Skeletal muscle satellite cell (primary cell): ENCODE measurements at regions not wholly inside any gene's neighbourhood (a gene's known extent, or its start where the extent isn't known, plus 50 kb on each side); places are given as distances from the start of the nearest gene placed in this dataset.
"Not testable (repeated sequence)": the region's sequence is repeated elsewhere in the genome, so short reads cannot be mapped to it uniquely, and the experiment has no call there.

Experiments used
- H3K27me3 ChIP-seq: 2 replicates; pipeline ENCODE4 v1.7.0; 2013; ENCODE audit warnings: low read length; ENCODE audit not compliant: control insufficient read depth, insufficient read depth
- H3K36me3 ChIP-seq: 2 replicates; pipeline ENCODE4 v1.7.0; 2013; ENCODE audit warnings: mild to moderate bottlenecking, control low read depth, low read length; ENCODE audit not compliant: insufficient read depth
- H3K4me1 ChIP-seq: 2 replicates; pipeline ENCODE4 v1.7.0; 2013; ENCODE audit warnings: low read length; ENCODE audit not compliant: control insufficient read depth, insufficient read depth
- H3K4me2 ChIP-seq: 2 replicates; pipeline ENCODE4 v1.7.0; 2013; ENCODE audit warnings: mild to moderate bottlenecking, low read length
- H3K4me3 ChIP-seq: 2 replicates; pipeline ENCODE4 v1.7.0; 2013; ENCODE audit warnings: low read length
- H3K9ac ChIP-seq: 2 replicates; pipeline ENCODE4 v1.7.0; 2013; ENCODE audit warnings: mild to moderate bottlenecking, low read depth, low read length, moderate library complexity
- H3K9me3 ChIP-seq: replicated peaks from 2 replicates; pipeline ENCODE4 v1.7.0; 2013; ENCODE audit warnings: mild to moderate bottlenecking, control low read depth, low read length

GRCh38 chr12:67890726-67891258, 98.5 kb upstream of the IFNG-AS1 start:
- H3K27me3 ChIP-seq: no peaks in the 10 kb centered on the region
- no peaks in the 10 kb centered on the region for H3K9me3 ChIP-seq
- H3K4me3 ChIP-seq: no peak overlapping the region
- peaks cover 4% of the 10 kb centered on the region for H3K4me1 ChIP-seq
- H3K9ac ChIP-seq: no peak overlapping the region
- H3K4me2 ChIP-seq: no peak overlapping the region
- H3K36me3 ChIP-seq: no peaks in the 10 kb centered on the region

DNA sequence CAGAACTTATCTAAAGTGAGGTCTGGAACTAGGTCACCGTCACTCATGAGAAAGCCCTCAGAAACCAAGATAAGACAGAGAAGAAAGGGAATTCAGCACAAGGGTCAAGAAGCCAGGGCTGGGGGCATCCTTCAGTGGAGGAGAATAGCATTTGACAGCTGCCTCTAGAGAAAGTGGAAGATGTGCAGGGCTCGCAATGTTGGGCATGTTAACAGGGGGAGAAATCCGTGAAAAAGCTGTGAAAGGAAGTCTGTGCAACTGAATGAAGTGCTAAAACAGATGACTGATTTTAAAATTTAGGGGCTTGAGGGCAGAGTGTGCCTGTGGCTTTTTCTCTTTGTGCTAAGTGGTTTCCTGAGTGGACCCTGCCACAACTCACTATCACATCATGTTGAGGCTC, 97.7 kb upstream of the IFNG-AS1 start:
- H3K9me3 ChIP-seq: no peaks in the 10 kb centered on the region
- no peak overlapping the region for H3K4me2 ChIP-seq
- peaks cover 4% of the 10 kb centered on the region for H3K4me1 ChIP-seq
- no peaks in the 10 kb centered on the region for H3K27me3 ChIP-seq
- H3K4me3 ChIP-seq: no peak overlapping the region
- H3K9ac ChIP-seq: no peak overlapping the region
- no peaks in the 10 kb centered on the region for H3K36me3 ChIP-seq

DNA sequence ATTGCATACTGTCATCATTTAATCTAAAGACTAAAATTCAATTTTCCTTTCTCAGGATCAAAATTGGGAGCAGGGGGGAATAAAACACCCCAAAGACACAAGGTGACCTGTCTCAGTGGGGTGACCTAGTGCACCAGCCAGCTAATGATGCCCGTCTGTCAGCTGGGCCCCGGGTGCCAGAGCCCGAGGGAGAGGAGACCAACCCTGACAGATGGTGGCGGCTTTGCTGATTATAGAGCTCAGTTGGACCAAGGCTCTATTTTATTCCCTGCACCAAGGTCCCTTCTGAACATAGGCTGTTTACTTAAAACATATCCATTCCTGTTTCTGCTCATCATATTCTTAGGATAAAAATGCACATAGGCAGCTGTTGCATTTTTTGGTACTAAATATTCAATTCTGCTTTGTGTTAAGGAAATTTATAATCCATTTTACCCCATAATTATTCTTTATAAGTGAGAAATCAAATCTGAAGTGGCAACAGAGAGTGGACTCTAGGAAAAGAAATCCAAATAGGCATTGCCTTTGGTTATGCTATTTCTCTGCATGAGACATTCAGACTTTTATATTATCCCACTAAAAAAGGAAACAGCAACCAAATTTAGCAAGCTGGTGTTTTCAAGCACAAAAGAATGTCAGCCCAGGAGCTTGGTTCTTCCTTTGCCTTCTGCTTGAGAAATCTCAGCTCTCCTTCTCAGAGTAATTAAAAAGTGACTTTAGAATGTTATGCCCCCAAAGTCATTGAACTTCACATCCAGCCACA, 96.8 kb upstream of the IFNG-AS1 start:
- no peak overlapping the region for H3K4me2 ChIP-seq
- H3K9me3 ChIP-seq: no peaks in the 10 kb centered on the region
- no peak overlapping the region for H3K9ac ChIP-seq

GRCh38 chr12:67893022-67893580, 96.1 kb upstream of the IFNG-AS1 start:
- no peaks in the 10 kb centered on the region for H3K9me3 ChIP-seq
- H3K9ac ChIP-seq: no peak overlapping the region
- no peaks in the 10 kb centered on the region for H3K27me3 ChIP-seq
- no peak overlapping the region for H3K4me2 ChIP-seq
- no peak overlapping the region for H3K4me3 ChIP-seq
- no peaks in the 10 kb centered on the region for H3K36me3 ChIP-seq
- peaks cover 4% of the 10 kb centered on the region for H3K4me1 ChIP-seq

More for the DNA sequence above, 96.8 kb upstream of the IFNG-AS1 start:
- Histone ChIP-seq H3K4me3 (no peak overlapping the region), H3K27me3 (no peaks in the 10 kb centered on the region), H3K36me3 (no peaks in the 10 kb centered on the region), H3K4me1 (peaks cover 4% of the 10 kb centered on the region)

GRCh38 chr12:67900418-67900817, 88.8 kb upstream of the IFNG-AS1 start:
- H3K4me2 ChIP-seq, H3K9me3 ChIP-seq, H3K4me1 ChIP-seq: not testable (repeated sequence)

GRCh38 chr12:67909091-67909531, 80.1 kb upstream of the IFNG-AS1 start:
- no peaks in the 10 kb centered on the region for H3K36me3 ChIP-seq
- no peak overlapping the region for H3K4me3 ChIP-seq
- H3K9ac ChIP-seq: peak overlapping the region; percentile 75

More at GRCh38 chr12:67900418-67900817, 88.8 kb upstream of the IFNG-AS1 start:
- not testable (repeated sequence) for H3K9ac ChIP-seq, H3K36me3 ChIP-seq, H3K27me3 ChIP-seq, H3K4me3 ChIP-seq

GRCh38 chr12:67909681-67910080, 79.6 kb upstream of the IFNG-AS1 start:
- Histone ChIP-seq H3K27me3 (no peaks in the 10 kb centered on the region), H3K4me3 (no peak overlapping the region), H3K9me3 (no peaks in the 10 kb centered on the region), H3K4me1 (peaks cover 30% of the 10 kb centered on the region), H3K36me3 (no peaks in the 10 kb centered on the region), H3K4me2 (peak overlapping the region; percentile 31), H3K9ac (peak overlapping the region; percentile 75)

More at GRCh38 chr12:67909091-67909531, 80.1 kb upstream of the IFNG-AS1 start:
- peaks cover 30% of the 10 kb centered on the region for H3K4me1 ChIP-seq
- peak overlapping the region; percentile 6 for H3K4me2 ChIP-seq
- no peaks in the 10 kb centered on the region for H3K27me3 ChIP-seq
- H3K9me3 ChIP-seq: no peaks in the 10 kb centered on the region

DNA sequence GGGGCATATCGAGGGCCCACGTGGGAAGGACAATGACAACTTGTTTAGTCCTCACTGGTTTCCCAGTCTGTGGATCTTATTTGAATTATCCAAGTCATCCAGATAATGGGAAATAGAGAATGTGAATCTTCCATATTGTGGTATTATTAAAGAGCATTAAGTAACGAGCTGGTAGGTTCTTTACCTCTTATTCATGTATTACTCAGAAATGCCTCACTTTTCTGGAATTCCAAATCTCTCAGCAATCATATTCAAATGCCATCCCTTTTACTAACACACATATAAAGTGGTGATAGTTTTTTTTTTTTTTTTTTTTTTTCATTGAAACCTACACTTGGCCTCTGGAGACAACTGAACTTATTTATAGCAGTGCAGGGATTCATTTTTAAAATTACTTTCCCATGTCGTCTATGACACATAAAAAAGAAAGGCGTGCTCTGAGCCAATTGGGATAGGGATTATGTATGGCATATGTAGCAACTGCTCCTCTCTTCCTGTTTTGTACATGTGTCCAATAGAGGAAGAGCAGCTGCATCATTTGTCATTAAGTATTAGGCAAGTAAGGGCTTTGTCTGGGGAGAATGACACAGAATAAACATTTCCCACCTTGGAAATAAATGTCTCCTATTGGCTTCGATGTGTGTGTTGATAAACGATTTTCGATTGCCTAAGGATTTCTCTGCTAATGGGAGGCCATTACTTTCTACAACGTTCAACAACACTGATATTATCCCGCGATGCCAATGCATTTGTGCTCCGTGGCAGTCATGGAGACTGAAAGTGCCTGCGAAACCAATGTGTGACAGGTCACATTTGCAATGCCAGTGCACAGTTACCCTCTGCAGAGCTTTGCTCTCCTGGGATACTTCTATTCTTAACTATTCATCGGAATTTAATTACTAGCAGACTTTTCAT, 78.6 kb upstream of the IFNG-AS1 start:
- peaks cover 30% of the 10 kb centered on the region for H3K4me1 ChIP-seq
- H3K27me3 ChIP-seq: no peaks in the 10 kb centered on the region
- H3K9ac ChIP-seq: peak overlapping the region; percentile 75
- H3K9me3 ChIP-seq: no peaks in the 10 kb centered on the region
- H3K4me3 ChIP-seq: peak overlapping the region; percentile 35
- H3K36me3 ChIP-seq: no peaks in the 10 kb centered on the region
- peak overlapping the region; percentile 59 for H3K4me2 ChIP-seq

- Histone ChIP-seq H3K4me1 (peaks cover 30% of the 10 kb centered on the region), H3K9ac (peak overlapping the region; percentile 68), H3K9me3 (no peaks in the 10 kb centered on the region), H3K27me3 (no peaks in the 10 kb centered on the region), H3K4me2 (peak overlapping the region; percentile 59), H3K36me3 (no peaks in the 10 kb centered on the region), H3K4me3 (peak overlapping the region; percentile 35)
These were observed 78.0 kb upstream of the IFNG-AS1 start for GRCh38 chr12:67911275-67911600.

DNA sequence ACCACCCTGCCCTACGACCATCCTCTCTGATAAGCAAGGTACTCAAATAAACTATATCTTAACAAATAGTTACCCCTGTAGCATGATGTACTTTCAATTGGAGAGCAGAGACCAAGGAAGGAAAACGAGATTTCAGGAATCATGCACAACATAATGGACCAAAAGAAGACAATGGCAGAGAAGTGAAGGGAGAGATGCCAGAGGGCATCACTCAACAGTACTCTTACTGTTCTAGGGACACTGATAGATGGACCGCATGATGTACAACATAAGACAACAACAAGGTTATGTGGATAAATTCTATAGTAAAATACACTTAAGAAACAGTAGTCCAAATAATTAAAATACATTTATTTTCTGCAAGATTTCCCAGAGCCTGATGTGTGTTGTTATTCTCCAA, 77.5 kb upstream of the IFNG-AS1 start:
- H3K4me3 ChIP-seq: no peak overlapping the region
- no peaks in the 10 kb centered on the region for H3K9me3 ChIP-seq
- no peaks in the 10 kb centered on the region for H3K27me3 ChIP-seq
- peak overlapping the region; percentile 68 for H3K9ac ChIP-seq
- H3K4me1 ChIP-seq: peaks cover 30% of the 10 kb centered on the region
- H3K36me3 ChIP-seq: no peaks in the 10 kb centered on the region
- peak overlapping the region; percentile 59 for H3K4me2 ChIP-seq

GRCh38 chr12:67915335-67915851, 73.9 kb upstream of the IFNG-AS1 start:
- no peak overlapping the region for H3K9ac ChIP-seq
- no peak overlapping the region for H3K4me3 ChIP-seq
- H3K9me3 ChIP-seq: no peaks in the 10 kb centered on the region
- no peak overlapping the region for H3K4me2 ChIP-seq
- H3K4me1 ChIP-seq: peaks cover 27% of the 10 kb centered on the region
- H3K27me3 ChIP-seq: no peaks in the 10 kb centered on the region
- H3K36me3 ChIP-seq: no peaks in the 10 kb centered on the region
